BE2C (cell line): ENCODE measurements at regions not wholly inside any gene's neighbourhood (a gene's known extent, or its start where the extent isn't known, plus 50 kb on each side); places are given as distances from the start of the nearest gene placed in this dataset.

Experiments used
- DNase-seq: peaks from one replicate; pipeline ENCODE4 v3.0.0-alpha.2; 2020
- H3K27me3 ChIP-seq: fragments of 250-450 bp; sonication (Bioruptor Pico); 2 replicates; pipeline ENCODE4 v1.5.1; 2020; ENCODE audit warnings: mild to moderate bottlenecking
- H3K36me3 ChIP-seq: fragments of 250-450 bp; sonication (Bioruptor Pico); 2 replicates; pipeline ENCODE4 v1.5.1; 2020; ENCODE audit warnings: mild to moderate bottlenecking
- H3K4me1 ChIP-seq: fragments of 250-450 bp; sonication (Bioruptor Pico); 2 replicates; pipeline ENCODE4 v1.5.1; 2020
- H3K4me3 ChIP-seq: 2 replicates; pipeline ENCODE4 v1.5.1; 2011; ENCODE audit warnings: low read depth, low read length
- H3K9me3 ChIP-seq: fragments of 250-450 bp; sonication (Bioruptor Pico); 2 replicates; pipeline ENCODE4 v1.5.1; 2020
- TF ChIP-seq, protein P1 (sequence below): IDR thresholded peaks from 2 replicates; pipeline ENCODE4 v1.5.1; 2012; ENCODE audit warnings: mild to moderate bottlenecking, low read depth, low read length

DNA sequence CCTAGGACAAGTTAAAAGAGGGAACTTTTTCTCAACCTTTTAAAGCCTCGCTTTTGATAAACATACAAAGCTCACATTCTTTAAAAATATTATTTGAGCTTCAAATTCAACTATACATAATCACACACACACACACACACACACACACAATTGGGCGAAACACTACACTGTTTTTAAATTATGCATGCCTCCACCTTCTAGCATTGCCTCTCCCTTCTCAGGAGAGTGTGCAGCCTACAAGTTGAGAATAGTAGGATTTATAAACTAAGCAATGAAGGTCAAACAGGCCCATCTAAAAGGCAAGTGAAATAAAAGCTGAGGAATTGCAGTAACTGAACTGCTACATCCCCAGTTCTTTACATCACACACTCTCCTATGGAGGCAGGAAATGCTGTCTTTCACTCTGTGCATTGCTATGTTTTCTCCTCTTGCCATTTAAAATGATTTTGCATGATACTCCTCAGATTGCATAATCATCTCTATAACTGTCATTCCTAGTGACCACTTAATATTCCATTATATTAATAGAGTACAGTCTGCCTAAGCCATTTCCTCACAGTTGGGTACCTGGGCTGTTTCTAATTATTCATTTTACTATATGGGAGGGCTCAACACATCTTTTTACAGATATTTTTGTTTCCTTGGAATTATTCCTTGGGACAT lies 92.5 kb upstream of the KCNE2 start:
- no peak for DNase-seq
- Histone ChIP-seq H3K9me3 (no peaks in the 10 kb centered on the region), H3K36me3 (no peaks in the 10 kb centered on the region), H3K27me3 (peaks cover 4% of the 10 kb centered on the region), H3K4me1 (no peaks in the 10 kb centered on the region), H3K4me3 (no peak overlapping the region)
- TF ChIP-seq, protein P1, sequence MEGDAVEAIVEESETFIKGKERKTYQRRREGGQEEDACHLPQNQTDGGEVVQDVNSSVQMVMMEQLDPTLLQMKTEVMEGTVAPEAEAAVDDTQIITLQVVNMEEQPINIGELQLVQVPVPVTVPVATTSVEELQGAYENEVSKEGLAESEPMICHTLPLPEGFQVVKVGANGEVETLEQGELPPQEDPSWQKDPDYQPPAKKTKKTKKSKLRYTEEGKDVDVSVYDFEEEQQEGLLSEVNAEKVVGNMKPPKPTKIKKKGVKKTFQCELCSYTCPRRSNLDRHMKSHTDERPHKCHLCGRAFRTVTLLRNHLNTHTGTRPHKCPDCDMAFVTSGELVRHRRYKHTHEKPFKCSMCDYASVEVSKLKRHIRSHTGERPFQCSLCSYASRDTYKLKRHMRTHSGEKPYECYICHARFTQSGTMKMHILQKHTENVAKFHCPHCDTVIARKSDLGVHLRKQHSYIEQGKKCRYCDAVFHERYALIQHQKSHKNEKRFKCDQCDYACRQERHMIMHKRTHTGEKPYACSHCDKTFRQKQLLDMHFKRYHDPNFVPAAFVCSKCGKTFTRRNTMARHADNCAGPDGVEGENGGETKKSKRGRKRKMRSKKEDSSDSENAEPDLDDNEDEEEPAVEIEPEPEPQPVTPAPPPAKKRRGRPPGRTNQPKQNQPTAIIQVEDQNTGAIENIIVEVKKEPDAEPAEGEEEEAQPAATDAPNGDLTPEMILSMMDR: no peak

DNA sequence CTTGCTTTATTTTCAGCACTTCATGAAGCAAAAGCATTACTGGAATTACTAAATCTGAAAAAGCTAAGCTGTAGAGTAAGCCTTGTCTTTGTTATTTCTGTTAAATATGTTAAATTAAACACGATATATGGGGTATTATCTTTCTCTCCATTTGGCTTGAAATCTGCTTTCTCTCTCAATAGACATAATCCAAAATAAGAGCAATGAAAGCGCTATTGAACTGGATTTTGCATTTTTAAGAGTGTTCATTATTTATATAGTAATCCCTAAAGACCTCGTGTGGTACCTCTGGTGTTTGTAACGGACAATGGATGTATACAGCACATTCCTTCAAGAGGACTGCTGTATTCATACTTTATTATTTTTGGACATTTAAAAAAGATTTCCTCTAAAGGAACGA lies 91.5 kb upstream of the KCNE2 start:
- Histone ChIP-seq H3K4me3 (no peak overlapping the region), H3K36me3 (no peaks in the 10 kb centered on the region), H3K27me3 (peaks cover 4% of the 10 kb centered on the region), H3K4me1 (no peaks in the 10 kb centered on the region), H3K9me3 (no peaks in the 10 kb centered on the region)
- TF ChIP-seq, protein P1: no peak
- no peak for DNase-seq

DNA sequence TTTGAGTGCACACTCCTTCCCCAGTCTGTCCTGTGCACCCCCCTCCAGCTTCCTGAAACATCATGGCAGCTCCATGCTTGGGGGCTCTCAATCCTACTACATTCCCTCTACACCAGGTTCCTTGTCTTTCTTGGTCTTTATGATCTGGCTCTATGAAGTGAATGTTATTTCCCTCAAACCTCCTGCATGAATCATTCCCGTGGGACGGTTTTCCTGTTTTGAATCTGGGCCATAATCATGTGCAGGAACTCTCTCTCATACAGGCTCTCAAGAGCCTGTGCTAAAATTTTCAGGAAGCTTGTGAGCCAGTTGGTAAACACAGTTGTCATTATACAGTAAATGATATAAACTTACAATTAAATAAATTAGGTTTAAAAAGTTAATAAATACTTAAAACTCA lies 89.8 kb upstream of the KCNE2 start:
- H3K4me1 ChIP-seq: no peaks in the 10 kb centered on the region
- TF ChIP-seq, protein P1: no peak
- no peak for DNase-seq
- H3K36me3 ChIP-seq: no peaks in the 10 kb centered on the region
- no peak overlapping the region for H3K4me3 ChIP-seq
- H3K27me3 ChIP-seq: peaks cover 4% of the 10 kb centered on the region
- H3K9me3 ChIP-seq: no peaks in the 10 kb centered on the region; the same call in 1 of the 2 replicates

DNA sequence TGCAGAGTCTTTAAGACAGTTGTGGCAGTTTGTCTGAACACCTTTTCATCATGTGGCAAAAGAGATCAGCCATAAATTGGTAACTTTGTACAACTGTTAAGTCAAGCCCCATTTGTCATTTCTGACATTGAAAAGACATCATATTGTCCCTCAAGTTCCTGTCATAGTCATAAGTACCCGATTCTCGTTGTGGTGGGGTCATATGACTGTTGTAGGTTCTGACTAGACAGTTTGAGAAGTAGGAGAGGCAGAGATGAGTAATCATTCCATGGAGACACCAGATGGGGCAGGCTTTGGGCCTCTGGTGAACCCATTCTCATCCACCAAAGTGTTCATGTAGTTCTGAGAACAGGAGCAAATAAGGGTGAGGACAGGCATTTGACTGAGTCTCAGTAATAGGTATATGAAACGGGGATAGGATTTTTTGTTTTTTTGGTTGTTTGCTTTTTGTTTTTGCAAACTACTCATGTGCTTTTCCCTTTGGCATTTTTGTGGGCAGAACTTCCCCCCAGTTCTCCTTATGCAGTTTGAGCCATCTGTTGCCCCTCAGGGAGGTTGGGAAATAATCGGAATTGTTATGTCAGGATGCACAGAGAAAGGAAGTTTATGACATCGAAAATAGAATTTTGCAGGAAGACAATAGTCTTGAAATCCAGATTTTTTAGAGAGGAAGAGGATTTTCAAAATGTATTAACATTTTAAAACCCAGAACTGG lies 86.9 kb upstream of the KCNE2 start:
- TF ChIP-seq, protein P1: no peak
- Histone ChIP-seq H3K4me3 (no peak overlapping the region), H3K9me3 (no peaks in the 10 kb centered on the region; the same call in 1 of the 2 replicates), H3K4me1 (no peaks in the 10 kb centered on the region), H3K27me3 (no peaks in the 10 kb centered on the region), H3K36me3 (no peaks in the 10 kb centered on the region)
- DNase-seq: no peak

DNA sequence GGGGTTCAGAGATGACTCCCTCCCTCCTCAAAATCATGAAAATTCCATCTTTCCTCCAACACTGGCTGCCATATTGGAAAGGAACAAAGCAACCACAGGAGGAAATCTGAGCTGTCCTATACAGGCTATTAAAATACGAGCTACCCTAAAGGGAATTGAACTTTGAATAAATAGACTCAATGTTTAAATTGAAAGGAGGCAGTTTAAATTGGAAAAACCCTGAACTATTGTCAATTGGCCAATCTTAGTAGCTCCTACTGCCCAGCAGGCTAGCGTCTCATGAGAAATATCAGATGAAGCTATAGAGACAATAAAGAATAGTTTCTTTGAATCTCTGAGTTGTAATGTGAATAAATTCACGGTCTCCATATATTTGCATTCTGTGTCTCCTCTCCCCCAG lies 85.4 kb upstream of the KCNE2 start:
- Histone ChIP-seq H3K4me3 (no peak overlapping the region), H3K36me3 (no peaks in the 10 kb centered on the region), H3K9me3 (no peaks in the 10 kb centered on the region; the same call in 1 of the 2 replicates), H3K4me1 (no peaks in the 10 kb centered on the region), H3K27me3 (no peaks in the 10 kb centered on the region)
- TF ChIP-seq, protein P1: no peak
- no peak for DNase-seq

DNA sequence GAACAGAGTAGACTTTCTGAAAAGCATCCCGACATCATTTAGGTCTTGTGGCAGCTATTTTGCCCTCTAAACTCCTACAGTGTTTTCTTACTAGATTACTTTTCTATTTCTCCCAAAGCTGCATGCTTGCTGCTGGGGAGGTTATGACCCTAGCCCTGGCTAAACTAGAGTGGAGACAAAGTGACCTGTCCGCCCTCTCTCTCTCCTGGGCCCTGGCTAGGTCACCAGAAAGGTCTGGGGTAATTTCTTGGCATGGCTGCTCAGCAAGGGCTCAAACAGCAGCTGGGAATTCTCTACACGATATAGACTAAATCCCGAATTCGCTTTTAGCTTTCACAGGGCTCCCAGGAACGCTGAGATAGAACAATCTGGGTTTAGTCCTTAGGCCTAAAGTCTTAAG lies 84.5 kb upstream of the KCNE2 start:
- Histone ChIP-seq H3K4me3 (no peak overlapping the region), H3K9me3 (no peaks in the 10 kb centered on the region; the same call in 1 of the 2 replicates), H3K27me3 (no peaks in the 10 kb centered on the region), H3K36me3 (no peaks in the 10 kb centered on the region), H3K4me1 (no peaks in the 10 kb centered on the region)
- TF ChIP-seq, protein P1: no peak
- DNase-seq: no peak
